ENCODE measurements at regions not wholly inside any gene's neighbourhood (a gene's known extent, or its start where the extent isn't known, plus 50 kb on each side); places are given as distances from the start of the nearest gene placed in this dataset.

- TF ChIP-seq GABPA (IDR thresholded peaks at IDR 0.05; ENCODE audit: low read depth) = no peak
- TF ChIP-seq, protein P1, sequence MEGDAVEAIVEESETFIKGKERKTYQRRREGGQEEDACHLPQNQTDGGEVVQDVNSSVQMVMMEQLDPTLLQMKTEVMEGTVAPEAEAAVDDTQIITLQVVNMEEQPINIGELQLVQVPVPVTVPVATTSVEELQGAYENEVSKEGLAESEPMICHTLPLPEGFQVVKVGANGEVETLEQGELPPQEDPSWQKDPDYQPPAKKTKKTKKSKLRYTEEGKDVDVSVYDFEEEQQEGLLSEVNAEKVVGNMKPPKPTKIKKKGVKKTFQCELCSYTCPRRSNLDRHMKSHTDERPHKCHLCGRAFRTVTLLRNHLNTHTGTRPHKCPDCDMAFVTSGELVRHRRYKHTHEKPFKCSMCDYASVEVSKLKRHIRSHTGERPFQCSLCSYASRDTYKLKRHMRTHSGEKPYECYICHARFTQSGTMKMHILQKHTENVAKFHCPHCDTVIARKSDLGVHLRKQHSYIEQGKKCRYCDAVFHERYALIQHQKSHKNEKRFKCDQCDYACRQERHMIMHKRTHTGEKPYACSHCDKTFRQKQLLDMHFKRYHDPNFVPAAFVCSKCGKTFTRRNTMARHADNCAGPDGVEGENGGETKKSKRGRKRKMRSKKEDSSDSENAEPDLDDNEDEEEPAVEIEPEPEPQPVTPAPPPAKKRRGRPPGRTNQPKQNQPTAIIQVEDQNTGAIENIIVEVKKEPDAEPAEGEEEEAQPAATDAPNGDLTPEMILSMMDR (IDR thresholded peaks at IDR 0.05; ENCODE audit: insufficient read depth, low read length) = no peak
- TF ChIP-seq, protein P2, sequence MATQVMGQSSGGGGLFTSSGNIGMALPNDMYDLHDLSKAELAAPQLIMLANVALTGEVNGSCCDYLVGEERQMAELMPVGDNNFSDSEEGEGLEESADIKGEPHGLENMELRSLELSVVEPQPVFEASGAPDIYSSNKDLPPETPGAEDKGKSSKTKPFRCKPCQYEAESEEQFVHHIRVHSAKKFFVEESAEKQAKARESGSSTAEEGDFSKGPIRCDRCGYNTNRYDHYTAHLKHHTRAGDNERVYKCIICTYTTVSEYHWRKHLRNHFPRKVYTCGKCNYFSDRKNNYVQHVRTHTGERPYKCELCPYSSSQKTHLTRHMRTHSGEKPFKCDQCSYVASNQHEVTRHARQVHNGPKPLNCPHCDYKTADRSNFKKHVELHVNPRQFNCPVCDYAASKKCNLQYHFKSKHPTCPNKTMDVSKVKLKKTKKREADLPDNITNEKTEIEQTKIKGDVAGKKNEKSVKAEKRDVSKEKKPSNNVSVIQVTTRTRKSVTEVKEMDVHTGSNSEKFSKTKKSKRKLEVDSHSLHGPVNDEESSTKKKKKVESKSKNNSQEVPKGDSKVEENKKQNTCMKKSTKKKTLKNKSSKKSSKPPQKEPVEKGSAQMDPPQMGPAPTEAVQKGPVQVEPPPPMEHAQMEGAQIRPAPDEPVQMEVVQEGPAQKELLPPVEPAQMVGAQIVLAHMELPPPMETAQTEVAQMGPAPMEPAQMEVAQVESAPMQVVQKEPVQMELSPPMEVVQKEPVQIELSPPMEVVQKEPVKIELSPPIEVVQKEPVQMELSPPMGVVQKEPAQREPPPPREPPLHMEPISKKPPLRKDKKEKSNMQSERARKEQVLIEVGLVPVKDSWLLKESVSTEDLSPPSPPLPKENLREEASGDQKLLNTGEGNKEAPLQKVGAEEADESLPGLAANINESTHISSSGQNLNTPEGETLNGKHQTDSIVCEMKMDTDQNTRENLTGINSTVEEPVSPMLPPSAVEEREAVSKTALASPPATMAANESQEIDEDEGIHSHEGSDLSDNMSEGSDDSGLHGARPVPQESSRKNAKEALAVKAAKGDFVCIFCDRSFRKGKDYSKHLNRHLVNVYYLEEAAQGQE (IDR thresholded peaks at IDR 0.05; ENCODE audit: insufficient replicate concordance, low read depth) = no peak
- no peak for TF ChIP-seq SPI1 (IDR thresholded peaks at IDR 0.05; ENCODE audit: borderline replicate concordance, low read depth)
- TF ChIP-seq POLR2AphosphoS5 (IDR thresholded peaks at IDR 0.05; ENCODE audit: low read depth) = no peak
- no peaks in the 10 kb centered on the region for H3K27me3 ChIP-seq (ENCODE audit: insufficient read depth, poor library complexity, severe bottlenecking)
Observed at GRCh38 chr5:158524070-158524469, 575.6 kb downstream of the EBF1 start.

DNA sequence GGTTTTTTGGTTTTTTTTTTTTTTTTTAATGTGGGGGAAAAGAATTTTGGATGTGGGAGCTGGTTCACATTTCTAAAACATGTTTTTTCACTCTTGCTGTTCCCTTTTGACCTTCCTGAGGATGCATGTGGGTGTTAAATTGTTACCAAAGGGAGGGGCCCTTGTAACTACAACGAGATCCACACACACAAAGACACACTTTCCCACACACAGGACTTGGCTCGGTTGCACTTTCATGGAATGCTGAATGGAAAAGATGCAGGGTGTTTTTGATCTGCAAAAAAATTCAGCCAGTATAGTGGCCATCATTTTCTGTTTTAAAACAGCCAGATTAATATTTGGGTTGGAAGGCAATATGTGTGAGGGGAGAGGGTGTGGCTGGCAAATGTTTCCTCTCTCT is 576.9 kb downstream of the EBF1 start:
- DNase-seq (ENCODE audit: low read depth in 1 of 2, low spot score in 1 of 2) = no peak
- Histone ChIP-seq H3K27me3 (ENCODE audit: insufficient read depth, poor library complexity, severe bottlenecking) (no peaks in the 10 kb centered on the region), H3K27ac (replicated peaks) (no peak overlapping the region), H3K4me3 (replicated peaks; ENCODE audit: insufficient read depth, low read length) (no peak overlapping the region)
- TF ChIP-seq POLR2AphosphoS5 (IDR thresholded peaks at IDR 0.05; ENCODE audit: low read depth) (no peak), GABPA (IDR thresholded peaks at IDR 0.05; ENCODE audit: low read depth) (no peak), SPI1 (IDR thresholded peaks at IDR 0.05; ENCODE audit: borderline replicate concordance, low read depth) (no peak)
- TF ChIP-seq, protein P2 (IDR thresholded peaks at IDR 0.05; ENCODE audit: insufficient replicate concordance, low read depth) = no peak
- TF ChIP-seq, protein P1 (IDR thresholded peaks at IDR 0.05; ENCODE audit: insufficient read depth, low read length) = no peak

More at GRCh38 chr5:158524070-158524469, 575.6 kb downstream of the EBF1 start:
- no peak for DNase-seq (ENCODE audit: low read depth in 1 of 2, low spot score in 1 of 2)
- Histone ChIP-seq H3K27ac (replicated peaks) (no peak overlapping the region), H3K4me3 (replicated peaks; ENCODE audit: insufficient read depth, low read length) (no peak overlapping the region)

- DNase-seq (ENCODE audit: low read depth in 1 of 2, low spot score in 1 of 2) = peak in 1 of 2 experiments; percentile 12
- no peaks in the 10 kb centered on the region for H3K27me3 ChIP-seq (ENCODE audit: insufficient read depth, poor library complexity, severe bottlenecking)
- TF ChIP-seq GABPA (IDR thresholded peaks at IDR 0.05; ENCODE audit: low read depth) = no peak
- TF ChIP-seq, protein P1 (IDR thresholded peaks at IDR 0.05; ENCODE audit: insufficient read depth, low read length) = no peak
- no peak for TF ChIP-seq POLR2AphosphoS5 (IDR thresholded peaks at IDR 0.05; ENCODE audit: low read depth)
- TF ChIP-seq SPI1 (IDR thresholded peaks at IDR 0.05; ENCODE audit: borderline replicate concordance, low read depth) = no peak
- TF ChIP-seq, protein P2 (IDR thresholded peaks at IDR 0.05; ENCODE audit: insufficient replicate concordance, low read depth) = no peak
- no peak overlapping the region for H3K27ac ChIP-seq (replicated peaks)
- no peak overlapping the region for H3K4me3 ChIP-seq (replicated peaks; ENCODE audit: insufficient read depth, low read length)
Observed at GRCh38 chr5:158521995-158522394, 577.7 kb downstream of the EBF1 start.

Data from HL-60 (cell line).